IMR-90 (cell line): ENCODE measurements at regions not wholly inside any gene's neighbourhood (a gene's known extent, or its start where the extent isn't known, plus 50 kb on each side); places are given as distances from the start of the nearest gene placed in this dataset.
"Not testable (repeated sequence)": the region's sequence is repeated elsewhere in the genome, so short reads cannot be mapped to it uniquely, and the experiment has no call there.

ENCODE experiments used
- ATAC-seq: fragments of 200-7000 bp; cut with Tn5 transposase; 2 replicates; pipeline ENCODE4 v1.9.1; 2020; ENCODE audit warnings: low read depth, mild to moderate bottlenecking, moderate library complexity
- BruUV-seq: library from RNA; stranded (reverse); fragments of 400-500 nt; replicated peaks from 2 replicates; lab custom pipeline; 2021; lab: Mats Ljungman, UMichigan
- CTCF ChIA-PET: fragments of 300-600 bp; formaldehyde crosslinking; extraction: SDS; loops from one replicate; lab custom pipeline; 2021; ENCODE audit warnings: antibody characterized with exemption; lab: Yijun Ruan, JAX
- POLR2A ChIA-PET: fragments of 300-600 bp; sonication (Branson Sonifier 250); formaldehyde crosslinking; loops from one replicate; lab custom pipeline; 2022; ENCODE audit warnings: antibody characterized with exemption; ENCODE audit not compliant: unreplicated experiment; lab: Charles Lee
- DNase-seq: peaks from one replicate; pipeline ENCODE4 v3.0.0; 2013
- H2AFZ ChIP-seq: replicated peaks from 2 replicates; pipeline ENCODE3; 2013; ENCODE audit warnings: low read length, mild to moderate bottlenecking; ENCODE audit not compliant: poor library complexity
- H2AK5ac ChIP-seq: 2 replicates; pipeline ENCODE4 v1.6.1; 2013; ENCODE audit warnings: low read depth, low read length, inconsistent platforms
- H2AK9ac ChIP-seq: replicated peaks from 2 replicates; pipeline ENCODE3; 2013; ENCODE audit warnings: mild to moderate bottlenecking, low read depth, low read length, moderate library complexity; ENCODE audit not compliant: poor library complexity
- H2BK120ac ChIP-seq: 2 replicates; pipeline ENCODE4 v1.6.1; 2013; ENCODE audit warnings: low read depth, low read length, inconsistent platforms
- H2BK15ac ChIP-seq: 3 replicates; pipeline ENCODE4 v1.6.1; 2013; ENCODE audit warnings: low read depth, low read length, inconsistent platforms
- H2BK20ac ChIP-seq: 2 replicates; pipeline ENCODE4 v1.6.1; 2013; ENCODE audit warnings: low read depth, mild to moderate bottlenecking, inconsistent platforms, low read length, moderate library complexity
- H2BK5ac ChIP-seq: 2 replicates; pipeline ENCODE4 v1.6.1; 2013; ENCODE audit warnings: mild to moderate bottlenecking, low read depth, low read length, inconsistent platforms; ENCODE audit not compliant: poor library complexity, severe bottlenecking
- H3K14ac ChIP-seq: replicated peaks from 2 replicates; pipeline ENCODE4 v1.6.1; 2013; ENCODE audit warnings: low read depth, low read length, inconsistent platforms
- H3K18ac ChIP-seq: 2 replicates; pipeline ENCODE4 v1.6.1; 2013; ENCODE audit warnings: low read depth, low read length, control low read depth
- H3K23ac ChIP-seq: 2 replicates; pipeline ENCODE4 v1.6.1; 2013; ENCODE audit warnings: low read depth, low read length, inconsistent platforms
- H3K27ac ChIP-seq: 2 replicates; pipeline ENCODE4 v1.5.1; 2013; ENCODE audit warnings: mild to moderate bottlenecking, control low read depth, low read length; ENCODE audit not compliant: insufficient read depth
- H3K27me3 ChIP-seq: 2 replicates; pipeline ENCODE4 v1.6.1; 2013; ENCODE audit warnings: low read length; ENCODE audit not compliant: control insufficient read depth, insufficient read depth
- H3K36me3 ChIP-seq: 2 replicates; pipeline ENCODE4 v1.6.1; 2013; ENCODE audit warnings: low read length, mixed read lengths; ENCODE audit not compliant: control insufficient read depth, insufficient read depth
- H3K4ac ChIP-seq: 2 replicates; pipeline ENCODE4 v1.6.1; 2013; ENCODE audit warnings: low read depth, low read length, inconsistent platforms
- H3K4me1 ChIP-seq: 2 replicates; pipeline ENCODE4 v1.6.1; 2013; ENCODE audit warnings: low read length, mixed read lengths; ENCODE audit not compliant: control insufficient read depth, insufficient read depth
- H3K4me2 ChIP-seq: 2 replicates; pipeline ENCODE4 v1.6.1; 2013; ENCODE audit warnings: low read depth, mild to moderate bottlenecking, control low read depth, low read length, moderate library complexity
- H3K4me3 ChIP-seq: 2 replicates; pipeline ENCODE4 v1.5.1; 2013; ENCODE audit warnings: low read depth, mild to moderate bottlenecking, control low read depth, low read length, moderate library complexity; ENCODE audit not compliant: insufficient read depth
- H3K56ac ChIP-seq: 2 replicates; pipeline ENCODE4 v1.6.1; 2013; ENCODE audit warnings: low read length, inconsistent platforms; ENCODE audit not compliant: insufficient read depth; ENCODE audit errors: extremely low read depth
- H3K79me1 ChIP-seq, 2 experiments: 2 replicates each; pipeline ENCODE4 v1.6.1; 2013; ENCODE audit warnings: low read length in 2 of 2, inconsistent platforms in 1 of 2, low read depth in 1 of 2
- H3K9ac ChIP-seq: 2 replicates; pipeline ENCODE4 v1.6.1; 2013; ENCODE audit warnings: low read depth, low read length, control low read depth
- H3K9me1 ChIP-seq: 2 replicates; pipeline ENCODE4 v1.6.1; 2013; ENCODE audit warnings: low read length, inconsistent platforms; ENCODE audit not compliant: insufficient read depth
- H3K9me3 ChIP-seq: 2 replicates; pipeline ENCODE4 v1.6.1; 2013; ENCODE audit warnings: low read length; ENCODE audit not compliant: control insufficient read depth, insufficient read depth
- H4K20me1 ChIP-seq: 2 replicates; pipeline ENCODE4 v1.6.1; 2013; ENCODE audit warnings: low read length, inconsistent platforms; ENCODE audit not compliant: insufficient read depth
- H4K5ac ChIP-seq: 2 replicates; pipeline ENCODE4 v1.6.1; 2013; ENCODE audit warnings: mild to moderate bottlenecking, low read depth, low read length, control low read depth
- H4K8ac ChIP-seq, 2 experiments: 2 replicates each; pipeline ENCODE4 v1.6.1; 2013; ENCODE audit warnings: low read depth in 2 of 2, low read length in 2 of 2, control low read depth in 1 of 2, inconsistent platforms in 1 of 2
- H4K91ac ChIP-seq: 2 replicates; pipeline ENCODE4 v1.6.1; 2013; ENCODE audit warnings: low read depth, low read length, inconsistent platforms; ENCODE audit not compliant: insufficient read depth
- WGBS, 2 experiments: methylation state at CpG; one replicate each; pipeline versions ENCODE4 v1.1.5 to v1.1.7; 2013; ENCODE audit warnings: missing lambda C conversion rate in 2 of 2; ENCODE audit not compliant: insufficient read length in 1 of 2; ENCODE audit errors: extremely low coverage in 2 of 2; 5-methylcytosine and 5-hydroxymethylcytosine counted together
- dilution Hi-C: fragments of 300-500 bp; cut with HindIII; formaldehyde crosslinking; loops from one replicate; pipeline ENCODE4 v1.14.3; 2018; ENCODE audit warnings: low sequenced_read_pairs; ENCODE audit not compliant: unreplicated experiment
- in situ Hi-C: fragments of 300-500 bp; cut with MboI; formaldehyde crosslinking; loops from 3 replicates; pipeline ENCODE4 v1.14.3; 2019; ENCODE audit warnings: low sequenced_read_pairs, inconsistent platforms, mixed read lengths
- intact Hi-C: fragments of 100-400 bp; cut with micrococcal nuclease; formaldehyde crosslinking; loops from 2 replicates; pipeline ENCODE4 v1.10.0; 2022

- H3K4ac ChIP-seq, H2BK20ac ChIP-seq, H2BK5ac ChIP-seq, H3K27ac ChIP-seq, H2AK9ac ChIP-seq, ATAC-seq, intact Hi-C loops, H3K9ac ChIP-seq, H3K56ac ChIP-seq, DNase-seq, H3K4me1 ChIP-seq, H2AK5ac ChIP-seq, H3K9me1 ChIP-seq, H3K4me3 ChIP-seq, BruUV-seq, H2BK120ac ChIP-seq, H3K36me3 ChIP-seq, POLR2A ChIA-PET, dilution Hi-C loops, H4K8ac ChIP-seq, H3K23ac ChIP-seq, H3K18ac ChIP-seq, H3K9me3 ChIP-seq, H4K20me1 ChIP-seq, H3K14ac ChIP-seq, H4K91ac ChIP-seq, in situ Hi-C loops, H2AFZ ChIP-seq, H3K4me2 ChIP-seq, H3K79me1 ChIP-seq, H2BK15ac ChIP-seq, H4K5ac ChIP-seq, CTCF ChIA-PET: not testable (repeated sequence)
- no CpG with 5 or more reads among the region's 1 CpG for WGBS, 2 experiments
- peaks cover 62% of the 10 kb centered on the region for H3K27me3 ChIP-seq
Measured at GRCh38 chr9:38123359-38123758, 54.3 kb upstream of the SHB start.
